ENCODE measurements at regions not wholly inside any gene's neighbourhood (a gene's known extent, or its start where the extent isn't known, plus 50 kb on each side); places are given as distances from the start of the nearest gene placed in this dataset.

- TF ChIP-seq, protein P1, sequence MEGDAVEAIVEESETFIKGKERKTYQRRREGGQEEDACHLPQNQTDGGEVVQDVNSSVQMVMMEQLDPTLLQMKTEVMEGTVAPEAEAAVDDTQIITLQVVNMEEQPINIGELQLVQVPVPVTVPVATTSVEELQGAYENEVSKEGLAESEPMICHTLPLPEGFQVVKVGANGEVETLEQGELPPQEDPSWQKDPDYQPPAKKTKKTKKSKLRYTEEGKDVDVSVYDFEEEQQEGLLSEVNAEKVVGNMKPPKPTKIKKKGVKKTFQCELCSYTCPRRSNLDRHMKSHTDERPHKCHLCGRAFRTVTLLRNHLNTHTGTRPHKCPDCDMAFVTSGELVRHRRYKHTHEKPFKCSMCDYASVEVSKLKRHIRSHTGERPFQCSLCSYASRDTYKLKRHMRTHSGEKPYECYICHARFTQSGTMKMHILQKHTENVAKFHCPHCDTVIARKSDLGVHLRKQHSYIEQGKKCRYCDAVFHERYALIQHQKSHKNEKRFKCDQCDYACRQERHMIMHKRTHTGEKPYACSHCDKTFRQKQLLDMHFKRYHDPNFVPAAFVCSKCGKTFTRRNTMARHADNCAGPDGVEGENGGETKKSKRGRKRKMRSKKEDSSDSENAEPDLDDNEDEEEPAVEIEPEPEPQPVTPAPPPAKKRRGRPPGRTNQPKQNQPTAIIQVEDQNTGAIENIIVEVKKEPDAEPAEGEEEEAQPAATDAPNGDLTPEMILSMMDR (IDR thresholded peaks at IDR 0.05; ENCODE audit: control extremely low read depth, extremely low read depth): no peak
- 89 to 90% methylated on average over 3 of the region's 3 CpGs for WGBS, 2 donors
- Histone ChIP-seq H3K27me3 (ENCODE audit: control insufficient read depth in 3 of 3, insufficient read depth in 3 of 3, low read length in 2 of 3) (no peaks in the 10 kb centered on the region), H3K9ac (ENCODE audit: insufficient read depth in 1 of 2, low read length in 2 of 2) (no peak overlapping the region), H3K36me3 (ENCODE audit: control insufficient read depth in 4 of 4, insufficient read depth in 4 of 4, low read length in 4 of 4) (no peaks in the 10 kb centered on the region), H3K4me3 (no peak overlapping the region), H3K27ac (ENCODE audit: low read depth in 1 of 2, low read length in 1 of 2) (no peak overlapping the region), H3K4me1 (ENCODE audit: control insufficient read depth in 5 of 5, insufficient read depth in 5 of 5, low read length in 5 of 5) (no peaks in the 10 kb centered on the region), H3K9me3 (ENCODE audit: control insufficient read depth in 4 of 4, insufficient read depth in 3 of 4, low read length in 3 of 4) (no peaks in the 10 kb centered on the region)
- DNase-seq (no peak), ATAC-seq (ENCODE audit: insufficient read depth, low FRiP score) (no peak)
Measured at GRCh38 chr12:58548801-58549200, 371.5 kb downstream of the LRIG3 start.

DNA sequence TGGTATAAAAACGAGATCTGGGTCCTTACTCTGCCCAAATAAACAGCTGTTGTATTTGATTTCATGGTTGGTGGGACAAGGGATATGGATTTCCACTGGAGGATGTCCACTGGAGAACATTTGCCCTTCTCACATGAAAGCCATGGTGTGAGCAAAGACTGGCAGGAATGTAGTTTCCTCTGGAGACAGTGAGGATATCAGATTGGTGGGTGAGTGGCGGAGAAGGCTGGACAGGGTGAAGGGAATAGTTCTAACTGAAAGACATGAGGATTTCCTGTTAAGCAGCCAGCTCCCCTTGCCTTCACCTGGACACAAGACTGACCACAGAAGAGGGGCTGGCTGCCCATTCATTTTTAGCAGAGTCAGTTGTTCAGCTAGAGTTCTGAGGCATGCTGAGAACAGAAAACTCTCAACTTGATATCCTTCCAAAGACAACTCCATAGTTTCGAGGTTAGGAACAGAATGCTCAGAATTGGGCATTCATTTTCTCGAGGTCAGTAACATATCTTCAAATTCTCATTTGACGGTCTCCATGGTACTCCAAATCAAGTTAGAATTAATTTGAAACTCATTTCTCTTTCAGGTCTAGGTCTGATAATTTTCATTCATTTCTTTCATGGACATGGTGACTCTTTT is 365.7 kb downstream of the LRIG3 start:
- Histone ChIP-seq H3K9ac (ENCODE audit: insufficient read depth in 1 of 2, low read length in 2 of 2) (no peak overlapping the region), H3K36me3 (ENCODE audit: control insufficient read depth in 4 of 4, insufficient read depth in 4 of 4, low read length in 4 of 4) (no peaks in the 10 kb centered on the region), H3K4me3 (no peak overlapping the region), H3K4me1 (ENCODE audit: control insufficient read depth in 5 of 5, insufficient read depth in 5 of 5, low read length in 5 of 5) (no peaks in the 10 kb centered on the region), H3K9me3 (ENCODE audit: control insufficient read depth in 4 of 4, insufficient read depth in 3 of 4, low read length in 3 of 4) (no peaks in the 10 kb centered on the region), H3K27ac (ENCODE audit: low read depth in 1 of 2, low read length in 1 of 2) (no peak overlapping the region), H3K27me3 (ENCODE audit: control insufficient read depth in 3 of 3, insufficient read depth in 3 of 3, low read length in 2 of 3) (no peaks in the 10 kb centered on the region)
- TF ChIP-seq, protein P1 (IDR thresholded peaks at IDR 0.05; ENCODE audit: control extremely low read depth, extremely low read depth): no peak
- 77 to 80% methylated on average over 5 of the region's 5 CpGs for WGBS, 2 donors
- no peak for DNase-seq
- ATAC-seq (ENCODE audit: insufficient read depth, low FRiP score): no peak

GRCh38 chr12:58557171-58557570 is 363.1 kb downstream of the LRIG3 start:
- H3K4me1 ChIP-seq (ENCODE audit: control insufficient read depth in 5 of 5, insufficient read depth in 5 of 5, low read length in 5 of 5): no peaks in the 10 kb centered on the region
- no peak overlapping the region for H3K4me3 ChIP-seq
- WGBS, 2 donors: 40 to 62% methylated on average over 3 of the region's 3 CpGs
- H3K36me3 ChIP-seq (ENCODE audit: control insufficient read depth in 4 of 4, insufficient read depth in 4 of 4, low read length in 4 of 4): no peaks in the 10 kb centered on the region
- no peak for ATAC-seq (ENCODE audit: insufficient read depth, low FRiP score)
- H3K9me3 ChIP-seq (ENCODE audit: control insufficient read depth in 4 of 4, insufficient read depth in 3 of 4, low read length in 3 of 4): no peaks in the 10 kb centered on the region
- no peak overlapping the region for H3K9ac ChIP-seq (ENCODE audit: insufficient read depth in 1 of 2, low read length in 2 of 2)
- no peaks in the 10 kb centered on the region for H3K27me3 ChIP-seq (ENCODE audit: control insufficient read depth in 3 of 3, insufficient read depth in 3 of 3, low read length in 2 of 3)
- no peak overlapping the region for H3K27ac ChIP-seq (ENCODE audit: low read depth in 1 of 2, low read length in 1 of 2)
- TF ChIP-seq, protein P1 (IDR thresholded peaks at IDR 0.05; ENCODE audit: control extremely low read depth, extremely low read depth): no peak
- DNase-seq: no peak

GRCh38 chr12:58557661-58558060 is 362.6 kb downstream of the LRIG3 start:
- no peak overlapping the region for H3K9ac ChIP-seq (ENCODE audit: insufficient read depth in 1 of 2, low read length in 2 of 2)

More at GRCh38 chr12:58557661-58558060, 362.6 kb downstream of the LRIG3 start:
- Histone ChIP-seq H3K27ac (ENCODE audit: low read depth in 1 of 2, low read length in 1 of 2) (no peak overlapping the region), H3K4me3 (no peak overlapping the region), H3K36me3 (ENCODE audit: control insufficient read depth in 4 of 4, insufficient read depth in 4 of 4, low read length in 4 of 4) (no peaks in the 10 kb centered on the region), H3K27me3 (ENCODE audit: control insufficient read depth in 3 of 3, insufficient read depth in 3 of 3, low read length in 2 of 3) (no peaks in the 10 kb centered on the region), H3K9me3 (ENCODE audit: control insufficient read depth in 4 of 4, insufficient read depth in 3 of 4, low read length in 3 of 4) (no peaks in the 10 kb centered on the region), H3K4me1 (ENCODE audit: control insufficient read depth in 5 of 5, insufficient read depth in 5 of 5, low read length in 5 of 5) (no peaks in the 10 kb centered on the region)
- ATAC-seq (ENCODE audit: insufficient read depth, low FRiP score): no peak
- TF ChIP-seq, protein P1 (IDR thresholded peaks at IDR 0.05; ENCODE audit: control extremely low read depth, extremely low read depth): no peak
- WGBS, 2 donors: 90 to 92% methylated on average over 1 of the region's 1 CpG
- no peak for DNase-seq

Data from lung (tissue), 11 donors.